ENCODE measurements at regions not wholly inside any gene's neighbourhood (a gene's known extent, or its start where the extent isn't known, plus 50 kb on each side); places are given as distances from the start of the nearest gene placed in this dataset.

- Histone ChIP-seq H3F3A (replicated peaks; ENCODE audit: low read depth) (no peaks in the 10 kb centered on the region), H3K36me3 (ENCODE audit: insufficient read depth) (0 out of 2 replicates have a peak, but pooled peaks cover 7% of the 10 kb centered on the region), H3K4me2 (no peak overlapping the region), H2AFZ (peak overlapping the region; percentile 16; the same call in 1 of the 2 replicates), H3K4me1 (ENCODE audit: insufficient read depth) (peaks cover 21% of the 10 kb centered on the region), H3K27ac (ENCODE audit: low read depth) (no peak overlapping the region), H3K27me3 (ENCODE audit: insufficient read depth) (no peaks in the 10 kb centered on the region), H3K9me2 (ENCODE audit: insufficient read depth) (peaks cover 17% of the 10 kb centered on the region), H3K4me3 (no peak overlapping the region), H4K20me1 (replicated peaks; ENCODE audit: insufficient read depth) (no peaks in the 10 kb centered on the region), H3K79me2 (replicated peaks; ENCODE audit: insufficient read depth) (no peaks in the 10 kb centered on the region)
- H3K27me3 Mint-ChIP-seq (ENCODE audit: insufficient read depth, low read depth, poor library complexity): peaks cover 8% of the 10 kb centered on the region
- peaks cover 4% of the 10 kb centered on the region for H3K9me3 Mint-ChIP-seq
- H3K4me1 Mint-ChIP-seq: peaks cover 20% of the 10 kb centered on the region
- no peak overlapping the region for H3K27ac Mint-ChIP-seq
- DNase-seq (ENCODE audit: low spot score) (no peak), ATAC-seq (no peak)
- no peak overlapping the region for H3K4me3 Mint-ChIP-seq
- TF ChIP-seq NANOG (IDR thresholded peaks at IDR 0.05; ENCODE audit: borderline replicate concordance) (no peak), EZH2 (IDR thresholded peaks at IDR 0.05; ENCODE audit: low read depth, unreplicated experiment) (no peak), REST (IDR thresholded peaks at IDR 0.05; ENCODE audit: unreplicated experiment) (no peak), ZNF462 (CRISPR knock-in tag; IDR thresholded peaks at IDR 0.05) (no peak), ZNF331 (CRISPR knock-in tag; IDR thresholded peaks at IDR 0.05; ENCODE audit: low read depth) (no peak), ETS1 (IDR thresholded peaks at IDR 0.05) (no peak), CREB1 (CRISPR knock-in tag; IDR thresholded peaks at IDR 0.05; ENCODE audit: low read depth) (no peak), ZNF114 (CRISPR knock-in tag; IDR thresholded peaks at IDR 0.05) (no peak), POLR2AphosphoS5 (IDR thresholded peaks at IDR 0.05; ENCODE audit: low read depth) (no peak), JUNB (IDR thresholded peaks at IDR 0.05; ENCODE audit: unreplicated experiment) (no peak), EZH2phosphoT487 (IDR thresholded peaks at IDR 0.05; ENCODE audit: unreplicated experiment) (no peak), STAT1 (IDR thresholded peaks at IDR 0.05; ENCODE audit: unreplicated experiment) (no peak)
- TF ChIP-seq, protein P1, sequence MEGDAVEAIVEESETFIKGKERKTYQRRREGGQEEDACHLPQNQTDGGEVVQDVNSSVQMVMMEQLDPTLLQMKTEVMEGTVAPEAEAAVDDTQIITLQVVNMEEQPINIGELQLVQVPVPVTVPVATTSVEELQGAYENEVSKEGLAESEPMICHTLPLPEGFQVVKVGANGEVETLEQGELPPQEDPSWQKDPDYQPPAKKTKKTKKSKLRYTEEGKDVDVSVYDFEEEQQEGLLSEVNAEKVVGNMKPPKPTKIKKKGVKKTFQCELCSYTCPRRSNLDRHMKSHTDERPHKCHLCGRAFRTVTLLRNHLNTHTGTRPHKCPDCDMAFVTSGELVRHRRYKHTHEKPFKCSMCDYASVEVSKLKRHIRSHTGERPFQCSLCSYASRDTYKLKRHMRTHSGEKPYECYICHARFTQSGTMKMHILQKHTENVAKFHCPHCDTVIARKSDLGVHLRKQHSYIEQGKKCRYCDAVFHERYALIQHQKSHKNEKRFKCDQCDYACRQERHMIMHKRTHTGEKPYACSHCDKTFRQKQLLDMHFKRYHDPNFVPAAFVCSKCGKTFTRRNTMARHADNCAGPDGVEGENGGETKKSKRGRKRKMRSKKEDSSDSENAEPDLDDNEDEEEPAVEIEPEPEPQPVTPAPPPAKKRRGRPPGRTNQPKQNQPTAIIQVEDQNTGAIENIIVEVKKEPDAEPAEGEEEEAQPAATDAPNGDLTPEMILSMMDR (conservative IDR thresholded peaks at IDR 0.05; ENCODE audit: low read depth in 2 of 2): no peak
- peaks cover 3% of the 10 kb centered on the region; the same call in 2 of the 3 replicates for H3K36me3 Mint-ChIP-seq (ENCODE audit: low read depth)
These were observed 124.7 kb upstream of the SPATS2L start for GRCh38 chr2:200181755-200182154.

Data from GM23338 (cell line).